ENCODE measurements at regions not wholly inside any gene's neighbourhood (a gene's known extent, or its start where the extent isn't known, plus 50 kb on each side); places are given as distances from the start of the nearest gene placed in this dataset.

- no peak for TF ChIP-seq CTCF (IDR thresholded peaks at IDR 0.05)
- no peak for TF ChIP-seq EZH2 (IDR thresholded peaks at IDR 0.05; ENCODE audit: borderline replicate concordance, insufficient read depth, low read depth, low read length, poor library complexity, severe bottlenecking)
Observed at GRCh38 chr20:4070323-4071177, 55.2 kb upstream of the RNF24 start.

Measured in B cell (primary cell).